Left forelimb (tissue), 1 donor: ENCODE measurements at regions not wholly inside any gene's neighbourhood (a gene's known extent, or its start where the extent isn't known, plus 50 kb on each side); places are given as distances from the start of the nearest gene placed in this dataset.
"Not testable (repeated sequence)": the region's sequence is repeated elsewhere in the genome, so short reads cannot be mapped to it uniquely, and the experiment has no call there.

ENCODE experiments used
- DNase-seq: peaks from one replicate; pipeline ENCODE4 v3.0.0-alpha.2; 2018; ENCODE audit warnings: low spot score

GRCh38 chr2:7094231-7094741 lies 177.1 kb downstream of the RNF144A start:
- DNase-seq = no peak

- no peak for DNase-seq
These were observed 179.6 kb downstream of the RNF144A start for GRCh38 chr2:7096726-7097352.

GRCh38 chr2:7097353-7097895 lies 180.2 kb downstream of the RNF144A start:
- DNase-seq = peak; percentile 83

GRCh38 chr2:7098816-7099215 lies 181.6 kb downstream of the RNF144A start:
- DNase-seq = no peak

GRCh38 chr2:7099687-7100086 lies 182.5 kb downstream of the RNF144A start:
- not testable (repeated sequence) for DNase-seq

GRCh38 chr2:7102826-7103225 lies 185.6 kb downstream of the RNF144A start:
- DNase-seq = no peak

- DNase-seq = no peak
These were observed 191.8 kb downstream of the RNF144A start for GRCh38 chr2:7108792-7109532.

GRCh38 chr2:7109533-7109885 lies 192.3 kb downstream of the RNF144A start:
- no peak for DNase-seq

- no peak for DNase-seq
These were observed 194.4 kb downstream of the RNF144A start for GRCh38 chr2:7111626-7112025.

- DNase-seq = no peak
These were observed 198.2 kb downstream of the RNF144A start for GRCh38 chr2:7115364-7115763.

- DNase-seq = no peak
These were observed 198.7 kb downstream of the RNF144A start for GRCh38 chr2:7115906-7116305.

- DNase-seq = no peak
These were observed 199.3 kb downstream of the RNF144A start for GRCh38 chr2:7116511-7116910.

- DNase-seq = no peak
These were observed 199.9 kb downstream of the RNF144A start for GRCh38 chr2:7117076-7117475.

- DNase-seq = no peak
These were observed 201.5 kb downstream of the RNF144A start for GRCh38 chr2:7118606-7119131.

- DNase-seq = no peak
These were observed 202.1 kb downstream of the RNF144A start for GRCh38 chr2:7119132-7119835.

- DNase-seq = no peak
These were observed 204.6 kb downstream of the RNF144A start for GRCh38 chr2:7121851-7122250.

- DNase-seq = no peak
These were observed 209.9 kb downstream of the RNF144A start for GRCh38 chr2:7127156-7127555.

GRCh38 chr2:7127687-7128086 lies 210.5 kb downstream of the RNF144A start:
- no peak for DNase-seq

GRCh38 chr2:7131261-7131660 lies 214.0 kb downstream of the RNF144A start:
- no peak for DNase-seq

GRCh38 chr2:7132753-7133152 lies 215.5 kb downstream of the RNF144A start:
- DNase-seq = no peak

GRCh38 chr2:7133521-7133920 lies 216.3 kb downstream of the RNF144A start:
- no peak for DNase-seq

GRCh38 chr2:7140306-7140705 lies 223.1 kb downstream of the RNF144A start:
- DNase-seq = no peak
